ENCODE measurements at regions not wholly inside any gene's neighbourhood (a gene's known extent, or its start where the extent isn't known, plus 50 kb on each side); places are given as distances from the start of the nearest gene placed in this dataset.

DNA sequence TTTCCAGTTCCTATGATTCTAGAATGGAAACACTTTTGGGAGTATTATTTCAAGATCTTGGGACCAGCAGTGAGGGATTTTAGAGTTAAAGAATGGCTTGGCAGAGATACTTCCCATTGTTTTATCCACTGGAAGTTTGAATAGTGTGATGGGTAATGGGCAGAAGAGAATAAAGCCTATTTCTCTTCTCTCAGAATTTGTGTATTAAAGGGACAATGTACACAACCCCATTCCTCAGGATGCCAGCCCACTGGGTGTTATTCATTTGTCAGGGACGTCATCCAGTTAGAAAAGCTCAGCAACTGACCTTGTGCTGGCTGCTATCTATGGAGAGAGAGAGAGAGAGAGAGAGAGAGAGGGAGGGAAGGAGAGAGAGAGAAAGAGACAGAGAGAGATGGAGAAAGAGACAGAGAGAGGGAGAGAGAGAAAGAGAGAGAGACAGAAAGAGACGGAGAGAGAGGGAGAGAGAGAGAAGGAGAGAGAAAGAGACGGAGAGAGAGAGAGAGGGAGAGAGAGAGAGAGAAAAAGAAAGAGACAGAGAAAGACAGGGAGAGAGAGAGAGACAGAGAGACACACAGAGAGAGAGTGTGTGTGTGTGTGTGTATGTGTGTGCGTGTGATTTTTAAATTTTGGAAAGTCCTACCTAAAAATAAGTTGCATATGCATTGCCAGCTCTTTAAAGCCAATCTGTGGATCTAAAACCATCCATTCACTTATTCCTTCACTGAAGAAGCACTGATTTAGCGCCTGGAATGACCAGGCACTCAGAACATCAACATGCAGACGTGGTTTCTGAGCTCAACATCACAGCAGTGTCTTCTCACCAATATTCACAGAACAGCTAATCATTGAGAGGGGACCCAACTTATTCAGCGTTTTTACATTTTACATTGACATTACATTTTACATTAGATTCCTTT lies 388.8 kb downstream of the THBS2 start:
- TF ChIP-seq, protein P1, sequence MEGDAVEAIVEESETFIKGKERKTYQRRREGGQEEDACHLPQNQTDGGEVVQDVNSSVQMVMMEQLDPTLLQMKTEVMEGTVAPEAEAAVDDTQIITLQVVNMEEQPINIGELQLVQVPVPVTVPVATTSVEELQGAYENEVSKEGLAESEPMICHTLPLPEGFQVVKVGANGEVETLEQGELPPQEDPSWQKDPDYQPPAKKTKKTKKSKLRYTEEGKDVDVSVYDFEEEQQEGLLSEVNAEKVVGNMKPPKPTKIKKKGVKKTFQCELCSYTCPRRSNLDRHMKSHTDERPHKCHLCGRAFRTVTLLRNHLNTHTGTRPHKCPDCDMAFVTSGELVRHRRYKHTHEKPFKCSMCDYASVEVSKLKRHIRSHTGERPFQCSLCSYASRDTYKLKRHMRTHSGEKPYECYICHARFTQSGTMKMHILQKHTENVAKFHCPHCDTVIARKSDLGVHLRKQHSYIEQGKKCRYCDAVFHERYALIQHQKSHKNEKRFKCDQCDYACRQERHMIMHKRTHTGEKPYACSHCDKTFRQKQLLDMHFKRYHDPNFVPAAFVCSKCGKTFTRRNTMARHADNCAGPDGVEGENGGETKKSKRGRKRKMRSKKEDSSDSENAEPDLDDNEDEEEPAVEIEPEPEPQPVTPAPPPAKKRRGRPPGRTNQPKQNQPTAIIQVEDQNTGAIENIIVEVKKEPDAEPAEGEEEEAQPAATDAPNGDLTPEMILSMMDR (IDR thresholded peaks at IDR 0.05), result no peak
- TF ChIP-seq POLR2AphosphoS5 (IDR thresholded peaks at IDR 0.05) (no peak), POLR2A (IDR thresholded peaks at IDR 0.05) (no peak), EP300 (IDR thresholded peaks at IDR 0.05) (no peak)

Data from stomach (tissue), 4 donors.